Activated gamma-delta T cell treated with anti-CD3 and anti-CD28 coated beads, Interleukin-2, amount 50 U/mL, for 16 hours (primary cell): ENCODE measurements at regions not wholly inside any gene's neighbourhood (a gene's known extent, or its start where the extent isn't known, plus 50 kb on each side); places are given as distances from the start of the nearest gene placed in this dataset.

Experiments
- DNase-seq: peaks from one replicate; pipeline ENCODE4 v3.0.0-alpha.2; 2020; ENCODE audit warnings: low read depth

DNA sequence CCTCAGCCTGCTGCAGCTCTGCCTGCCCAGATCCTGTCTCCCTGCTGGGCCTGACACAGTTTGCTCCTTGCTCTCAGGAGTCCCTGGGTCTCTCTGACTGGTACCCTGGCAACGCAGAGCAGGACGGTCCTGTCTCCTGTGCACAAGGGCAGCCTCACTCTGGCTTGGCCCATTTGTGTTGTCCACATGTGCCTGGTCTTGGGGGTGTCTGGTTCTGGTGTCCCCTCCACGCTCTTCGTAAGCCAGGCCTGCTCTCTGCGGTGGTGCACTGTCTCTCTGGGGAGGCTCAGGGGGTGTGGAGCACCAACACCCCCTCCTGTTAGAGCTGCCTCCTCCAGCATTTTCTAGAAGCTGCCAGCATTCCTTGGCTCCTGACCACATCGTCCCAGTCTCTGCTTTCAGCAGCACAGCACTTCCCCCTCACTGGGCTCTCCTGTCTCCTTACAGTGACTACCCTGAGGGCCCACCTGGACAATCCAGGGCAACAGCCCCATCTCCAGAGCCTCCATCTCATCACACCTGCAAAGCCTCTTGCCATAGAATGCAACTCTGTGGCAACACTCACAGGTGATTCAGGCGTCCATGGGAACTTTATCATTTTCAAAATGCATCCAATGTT is 235.6 kb upstream of the HS6ST1 start:
- DNase-seq: no peak

- no peak for DNase-seq
These were observed 236.8 kb upstream of the HS6ST1 start for GRCh38 chr2:128555433-128555832.

DNA sequence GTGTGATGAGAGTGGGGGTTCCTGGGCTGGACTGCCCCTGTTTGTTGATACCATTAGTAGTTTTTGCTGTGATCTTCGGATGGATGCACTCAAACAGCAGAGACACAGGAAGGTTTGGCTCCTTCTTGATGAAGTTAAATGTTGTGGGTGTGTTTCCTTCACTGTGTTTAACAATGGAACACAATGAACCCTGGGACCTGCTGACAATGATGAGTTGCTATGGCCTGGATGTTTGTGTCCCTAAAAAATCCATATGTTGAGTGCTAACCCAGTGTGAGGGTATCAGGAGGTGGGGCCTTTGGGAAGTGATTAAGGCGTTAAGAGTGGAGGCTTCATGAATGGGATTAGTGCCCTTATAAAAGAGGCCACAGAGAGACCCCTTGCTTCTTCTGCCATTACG is 237.4 kb upstream of the HS6ST1 start:
- no peak for DNase-seq

GRCh38 chr2:128556633-128557032 is 238.0 kb upstream of the HS6ST1 start:
- DNase-seq: no peak

GRCh38 chr2:128557069-128557468 is 238.4 kb upstream of the HS6ST1 start:
- no peak for DNase-seq

DNA sequence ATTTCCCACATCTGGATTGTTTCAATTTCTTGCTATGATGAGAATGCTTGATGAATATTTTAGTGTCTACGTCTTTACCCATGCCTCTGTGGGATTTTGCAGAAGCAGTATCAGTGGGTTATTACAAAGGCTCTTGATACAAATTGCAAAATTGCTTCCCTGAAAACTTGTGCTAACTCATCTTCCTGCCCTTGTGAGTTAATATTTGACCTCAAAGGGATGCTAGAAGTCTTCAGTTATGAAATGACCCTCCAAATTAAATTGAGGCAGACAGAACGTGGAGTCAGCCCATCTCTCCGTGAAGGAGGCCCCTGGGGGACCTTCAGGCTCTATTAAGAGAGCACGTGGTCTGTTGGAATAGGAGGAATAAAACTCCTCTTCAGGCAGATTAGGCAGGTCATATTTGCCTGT is 239.2 kb upstream of the HS6ST1 start:
- no peak for DNase-seq

- DNase-seq: no peak
These were observed 239.8 kb upstream of the HS6ST1 start for GRCh38 chr2:128558441-128558840.

GRCh38 chr2:128558895-128559532 is 240.3 kb upstream of the HS6ST1 start:
- no peak for DNase-seq

DNA sequence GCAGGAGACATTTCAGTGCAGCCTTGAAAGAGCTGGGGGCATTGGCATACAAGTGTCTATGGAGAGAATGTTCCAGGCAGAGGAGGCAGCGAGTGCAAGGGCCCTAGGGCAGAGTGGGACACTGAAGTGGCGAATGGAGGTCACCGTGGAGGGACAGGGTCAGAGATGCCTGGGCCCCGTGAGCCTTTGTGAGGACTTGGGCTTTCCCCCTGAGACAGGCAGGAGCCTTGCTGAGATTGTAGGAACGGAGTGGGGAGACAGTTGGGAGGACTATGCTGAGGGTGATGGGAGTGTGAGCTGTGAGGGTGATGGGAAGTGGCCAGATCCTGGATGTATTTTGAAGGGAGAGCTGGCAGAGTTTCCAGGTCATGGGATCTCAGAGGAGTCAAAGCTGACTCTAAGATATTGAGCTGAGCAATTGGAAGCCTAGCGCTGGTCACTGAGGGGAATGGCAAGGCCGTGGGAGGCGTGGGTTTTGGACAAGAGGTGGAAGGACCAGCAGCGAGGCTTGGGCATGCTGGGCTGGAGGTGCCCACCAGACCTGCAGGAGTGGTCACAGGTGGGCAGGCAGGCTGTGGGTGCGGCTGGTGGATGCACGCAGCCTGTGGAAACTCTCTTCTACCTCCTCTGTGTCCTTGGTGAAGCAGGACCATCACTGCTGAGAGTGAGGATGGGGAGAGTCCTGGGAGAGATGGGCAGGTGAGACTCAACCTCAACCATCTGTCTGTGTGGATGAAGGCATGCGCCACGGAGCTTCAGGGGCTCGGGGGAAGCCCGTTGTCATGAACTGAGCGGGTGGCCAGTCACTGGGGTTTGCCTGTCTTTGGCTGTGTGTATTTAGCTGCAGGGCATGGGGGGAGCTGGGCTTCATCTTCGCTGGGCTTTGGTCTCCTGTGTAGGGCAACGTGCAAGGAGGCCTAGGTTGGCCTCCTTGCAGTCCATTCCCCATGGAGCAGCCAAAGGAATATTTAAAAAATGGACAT is 241.2 kb upstream of the HS6ST1 start:
- no peak for DNase-seq

DNA sequence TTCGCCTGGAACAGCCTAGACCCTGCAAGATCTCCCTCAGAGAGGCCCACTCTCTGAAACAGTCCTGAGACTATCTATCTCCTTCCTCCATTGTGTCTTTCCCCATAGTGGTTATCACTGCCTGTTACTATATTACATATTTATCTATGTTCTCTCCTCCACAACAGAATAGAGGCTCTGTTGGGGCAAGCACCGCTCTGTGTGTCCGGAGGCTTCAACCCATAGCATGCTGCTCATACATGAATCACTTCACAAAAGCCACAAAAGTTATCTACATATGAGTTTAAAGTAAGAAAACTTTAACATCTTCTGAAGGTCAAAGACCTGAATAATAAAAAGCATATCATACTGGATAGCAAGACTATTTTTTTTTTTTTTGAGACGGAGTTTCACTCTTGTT is 242.1 kb upstream of the HS6ST1 start:
- no peak for DNase-seq

- DNase-seq: no peak
These were observed 244.0 kb upstream of the HS6ST1 start for GRCh38 chr2:128562471-128563347.

GRCh38 chr2:128563348-128563687 is 244.7 kb upstream of the HS6ST1 start:
- DNase-seq: no peak

- no peak for DNase-seq
These were observed 245.5 kb upstream of the HS6ST1 start for GRCh38 chr2:128564131-128564530.

DNA sequence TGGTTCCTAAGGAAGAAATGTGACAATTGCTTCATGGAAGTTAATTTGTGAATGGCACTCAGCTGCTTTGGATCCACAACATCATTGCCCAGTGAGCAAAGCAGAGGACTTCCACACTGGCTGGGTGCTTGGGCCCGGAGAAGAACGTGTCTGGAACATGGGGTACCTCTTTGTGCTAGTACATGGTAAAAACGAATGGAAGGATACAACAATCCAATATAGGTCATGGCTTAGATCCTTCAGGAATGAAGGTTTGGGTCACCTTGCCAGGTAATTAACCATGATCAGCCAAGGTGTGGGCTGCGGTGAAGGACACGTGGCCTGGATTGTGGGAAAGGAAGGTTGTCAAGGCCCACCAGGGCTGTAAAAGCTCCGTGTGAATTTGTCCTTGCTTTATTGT is 245.9 kb upstream of the HS6ST1 start:
- DNase-seq: no peak

- DNase-seq: no peak
These were observed 246.8 kb upstream of the HS6ST1 start for GRCh38 chr2:128565441-128565840.

DNA sequence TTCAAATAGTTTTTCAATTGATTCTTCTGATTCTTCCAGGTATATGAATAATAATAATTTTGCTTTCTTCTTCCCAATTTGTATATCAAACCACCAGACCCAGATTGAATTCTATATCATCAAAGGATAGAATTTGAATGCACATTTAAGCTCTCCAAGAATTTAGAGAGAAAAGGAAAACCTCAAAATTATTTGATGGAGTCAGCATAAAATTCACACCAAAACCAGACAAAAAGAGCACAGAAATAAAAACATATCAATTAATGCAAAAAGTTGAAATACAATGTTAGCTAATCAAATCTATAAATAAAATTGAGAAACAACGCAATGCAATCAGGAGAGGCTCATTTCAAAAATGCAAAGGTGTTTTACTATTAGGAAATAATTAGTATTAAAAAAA is 248.0 kb upstream of the HS6ST1 start:
- no peak for DNase-seq

DNA sequence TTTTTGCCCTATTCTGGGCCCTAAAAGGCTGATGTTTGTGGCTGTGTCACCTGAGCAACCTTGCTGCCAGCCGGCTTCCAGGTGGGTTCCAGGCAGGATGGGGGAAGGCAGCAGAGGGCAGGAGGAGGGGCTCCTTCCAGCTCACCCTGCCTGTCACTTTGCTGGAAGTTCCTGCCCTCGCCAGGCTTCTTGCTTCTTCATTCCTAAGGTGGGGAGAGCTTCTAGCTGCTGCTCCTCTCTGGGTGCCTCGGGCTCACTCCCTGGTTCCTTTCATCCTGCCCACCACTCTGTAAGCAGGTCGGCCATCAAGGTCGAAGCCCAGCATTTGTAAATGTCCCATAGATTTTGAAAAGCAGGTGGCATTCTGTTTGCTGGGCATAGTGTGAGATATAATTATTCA is 249.4 kb upstream of the HS6ST1 start:
- DNase-seq: no peak

DNA sequence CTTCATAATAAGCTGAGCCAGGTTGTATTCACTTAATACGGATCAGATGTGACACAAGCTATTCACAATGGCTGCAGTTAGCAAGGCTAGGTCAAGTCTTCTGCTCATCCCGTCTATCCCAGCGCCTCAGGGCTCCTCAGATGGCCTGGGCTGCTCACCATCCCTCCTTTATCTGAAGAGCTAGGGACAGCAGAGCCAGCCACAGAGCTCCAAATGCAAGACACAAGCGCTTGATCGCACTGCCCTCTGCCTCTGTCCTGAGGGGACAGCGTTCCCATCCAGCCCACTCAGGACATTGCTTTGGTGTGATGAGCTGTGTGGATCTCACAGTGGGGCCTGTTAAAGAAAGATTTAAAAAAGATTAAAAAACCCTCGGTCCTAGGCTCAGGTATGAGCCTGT is 254.4 kb upstream of the HS6ST1 start:
- no peak for DNase-seq

- no peak for DNase-seq
These were observed 254.9 kb upstream of the HS6ST1 start for GRCh38 chr2:128573531-128573930.

GRCh38 chr2:128577141-128577930 is 258.7 kb upstream of the HS6ST1 start:
- DNase-seq: no peak
